Mesenchymal stem cell (in vitro differentiated cells and primary cell): ENCODE measurements at regions not wholly inside any gene's neighbourhood (a gene's known extent, or its start where the extent isn't known, plus 50 kb on each side); places are given as distances from the start of the nearest gene placed in this dataset.

ENCODE experiments used
- DNase-seq: peaks from one replicate; pipeline ENCODE4 v3.0.0-alpha.2; 2013
- H2AFZ ChIP-seq: one replicate; pipeline ENCODE4 v1.6.1; 2013; ENCODE audit warnings: low read depth, mild to moderate bottlenecking, control low read depth, inconsistent platforms, low read length, moderate library complexity
- H2AK5ac ChIP-seq: 2 replicates; pipeline ENCODE4 v1.6.1; 2013; ENCODE audit warnings: low read length, moderate library complexity, mild to moderate bottlenecking, inconsistent platforms; ENCODE audit not compliant: severe bottlenecking
- H2BK120ac ChIP-seq: one replicate; pipeline ENCODE4 v1.6.1; 2013; ENCODE audit warnings: low read depth, mild to moderate bottlenecking, inconsistent platforms, low read length, moderate library complexity
- H2BK12ac ChIP-seq, 2 experiments: one replicate each; pipeline ENCODE4 v1.6.1; 2013; ENCODE audit warnings: inconsistent platforms in 2 of 2, low read length in 2 of 2, mild to moderate bottlenecking in 2 of 2, moderate library complexity in 2 of 2, control low read depth in 1 of 2
- H2BK15ac ChIP-seq: one replicate; pipeline ENCODE4 v1.6.1; 2013; ENCODE audit warnings: mild to moderate bottlenecking, low read depth, inconsistent platforms; ENCODE audit not compliant: poor library complexity, severe bottlenecking
- H2BK5ac ChIP-seq: 2 replicates; pipeline ENCODE4 v1.6.1; 2013; ENCODE audit warnings: low read depth, mild to moderate bottlenecking, low read length, control low read depth, inconsistent platforms; ENCODE audit not compliant: poor library complexity, severe bottlenecking
- H3K14ac ChIP-seq, 2 experiments: one replicate each; pipeline ENCODE4 v1.6.1; 2013; ENCODE audit warnings: inconsistent platforms in 2 of 2, low read length in 2 of 2, control low read depth in 1 of 2, mild to moderate bottlenecking in 1 of 2, moderate library complexity in 1 of 2
- H3K18ac ChIP-seq, 2 experiments: one replicate each; pipeline ENCODE4 v1.6.1; 2013; ENCODE audit warnings: inconsistent platforms in 2 of 2, low read length in 2 of 2, control low read depth in 1 of 2, low read depth in 1 of 2, mild to moderate bottlenecking in 1 of 2
- H3K23ac ChIP-seq, 2 experiments: one replicate each; pipeline ENCODE4 v1.6.1; 2013; ENCODE audit warnings: inconsistent platforms in 2 of 2, low read length in 2 of 2, mild to moderate bottlenecking in 2 of 2, moderate library complexity in 2 of 2, control low read depth in 1 of 2
- H3K27ac ChIP-seq: 2 replicates; pipeline ENCODE4 v1.5.1; 2013; ENCODE audit warnings: mild to moderate bottlenecking, moderate library complexity, low read length, control low read depth, inconsistent platforms; ENCODE audit not compliant: poor library complexity, severe bottlenecking
- H3K27me3 ChIP-seq, 2 experiments: 2 replicates each; pipeline versions ENCODE4 v1.6.1 to v1.7.0; 2013; ENCODE audit warnings: low read length in 2 of 2, mild to moderate bottlenecking in 2 of 2, moderate library complexity in 2 of 2, control low read depth in 1 of 2, inconsistent platforms in 1 of 2; ENCODE audit not compliant: control insufficient read depth in 1 of 2, insufficient read depth in 1 of 2
- H3K36me3 ChIP-seq, 2 experiments: 2 replicates each; pipeline versions ENCODE4 v1.6.1 to v1.7.0; 2013; ENCODE audit warnings: low read length in 2 of 2, control low read depth in 1 of 2, inconsistent platforms in 1 of 2, low read depth in 1 of 2, mild to moderate bottlenecking in 1 of 2; ENCODE audit not compliant: insufficient read depth in 2 of 2, control insufficient read depth in 1 of 2
- H3K4ac ChIP-seq, 2 experiments: one replicate each; pipeline ENCODE4 v1.6.1; 2013; ENCODE audit warnings: inconsistent platforms in 2 of 2, low read length in 2 of 2, mild to moderate bottlenecking in 2 of 2, moderate library complexity in 2 of 2, control low read depth in 1 of 2, low read depth in 1 of 2
- H3K4me1 ChIP-seq: 2 replicates; pipeline ENCODE4 v1.6.1; 2013; ENCODE audit warnings: low read depth, low read length, control low read depth; ENCODE audit not compliant: control insufficient read depth, insufficient read depth
- H3K4me2 ChIP-seq: 2 replicates; pipeline ENCODE4 v1.6.1; 2013; ENCODE audit warnings: low read length, mild to moderate bottlenecking, inconsistent platforms; ENCODE audit not compliant: poor library complexity, severe bottlenecking
- H3K4me3 ChIP-seq, 2 experiments: 2 replicates each; pipeline versions ENCODE4 v1.5.1 to v1.7.0; 2013; ENCODE audit warnings: low read length in 2 of 2, mild to moderate bottlenecking in 2 of 2, control low read depth in 1 of 2, low read depth in 1 of 2; ENCODE audit not compliant: insufficient read depth in 1 of 2
- H3K79me1 ChIP-seq: replicated peaks from 2 replicates; pipeline ENCODE4 v1.6.1; 2013; ENCODE audit warnings: mild to moderate bottlenecking, control low read depth, low read length, inconsistent platforms; ENCODE audit not compliant: poor library complexity, severe bottlenecking
- H3K9ac ChIP-seq: 2 replicates; pipeline ENCODE4 v1.7.0; 2013; ENCODE audit warnings: mild to moderate bottlenecking, low read length, moderate library complexity
- H3K9me3 ChIP-seq: 2 replicates; pipeline ENCODE4 v1.7.0; 2013; ENCODE audit warnings: mild to moderate bottlenecking, low read length; ENCODE audit not compliant: control insufficient read depth
- H4K8ac ChIP-seq: one replicate; pipeline ENCODE4 v1.6.1; 2013; ENCODE audit warnings: inconsistent platforms, mild to moderate bottlenecking, low read length, moderate library complexity
- H4K91ac ChIP-seq: one replicate; pipeline ENCODE4 v1.6.1; 2013; ENCODE audit warnings: mild to moderate bottlenecking, low read length, inconsistent platforms
- WGBS: methylation state at CpG from one replicate; pipeline ENCODE4 v1.1.7; 2013; ENCODE audit warnings: mixed read lengths; 5-methylcytosine and 5-hydroxymethylcytosine counted together

- Histone ChIP-seq H3K4ac (no peak overlapping the region), H2BK5ac (no peak overlapping the region), H3K18ac (no peak overlapping the region), H4K91ac (no peak overlapping the region), H4K8ac (no peak overlapping the region), H3K36me3 (no peaks in the 10 kb centered on the region), H3K4me3 (no peak overlapping the region), H3K14ac (no peak overlapping the region), H3K27ac (no peak overlapping the region), H3K23ac (no peak overlapping the region), H2AFZ (no peak overlapping the region), H2BK120ac (no peak overlapping the region), H3K27me3 (no peaks in the 10 kb centered on the region), H2BK15ac (no peak overlapping the region), H3K4me1 (no peaks in the 10 kb centered on the region), H2BK12ac (no peak overlapping the region), H3K4me2 (no peak overlapping the region), H3K9ac (no peak overlapping the region), H3K79me1 (no peaks in the 10 kb centered on the region), H2AK5ac (no peak overlapping the region), H3K9me3 (no peaks in the 10 kb centered on the region)
- WGBS = no CpG with 5 or more reads among the region's 1 CpG
- DNase-seq = no peak
Measured at GRCh38 chr2:82289446-82289845, 1984.9 kb upstream of the LRRTM1 start.

- Histone ChIP-seq H2BK5ac (no peak overlapping the region), H2AFZ (no peak overlapping the region), H3K4ac (no peak overlapping the region), H3K4me1 (no peaks in the 10 kb centered on the region), H3K23ac (no peak overlapping the region), H3K79me1 (no peaks in the 10 kb centered on the region), H3K4me2 (no peak overlapping the region), H3K9ac (no peak overlapping the region), H4K91ac (no peak overlapping the region), H2BK120ac (no peak overlapping the region), H2BK12ac (no peak overlapping the region), H3K36me3 (no peaks in the 10 kb centered on the region), H3K9me3 (no peaks in the 10 kb centered on the region), H3K14ac (no peak overlapping the region), H4K8ac (no peak overlapping the region), H3K27me3 (no peaks in the 10 kb centered on the region), H2AK5ac (no peak overlapping the region), H2BK15ac (no peak overlapping the region), H3K18ac (no peak overlapping the region), H3K4me3 (no peak overlapping the region), H3K27ac (no peak overlapping the region)
- WGBS = 60% methylated on average over 1 of the region's 2 CpGs
- no peak for DNase-seq
Measured at GRCh38 chr2:82283075-82283474, 1978.5 kb upstream of the LRRTM1 start.

GRCh38 chr2:82282111-82282882, 1977.7 kb upstream of the LRRTM1 start:
- 52% methylated on average over 16 of the region's 16 CpGs for WGBS
- H3K14ac ChIP-seq = no peak overlapping the region
- H3K4ac ChIP-seq = no peak overlapping the region

GRCh38 chr2:82279367-82279766, 1974.8 kb upstream of the LRRTM1 start:
- 39% methylated on average over 1 of the region's 1 CpG for WGBS
- H3K9ac ChIP-seq = no peak overlapping the region
- no peak overlapping the region for H3K4ac ChIP-seq
- H2BK5ac ChIP-seq = no peak overlapping the region
- H2AFZ ChIP-seq = no peak overlapping the region
- H3K27ac ChIP-seq = no peak overlapping the region
- DNase-seq = no peak
- no peak overlapping the region for H2BK15ac ChIP-seq
- no peak overlapping the region for H4K8ac ChIP-seq
- no peak overlapping the region for H3K23ac ChIP-seq
- H3K18ac ChIP-seq = no peak overlapping the region
- no peak overlapping the region for H2BK12ac ChIP-seq
- H2BK120ac ChIP-seq = no peak overlapping the region
- no peaks in the 10 kb centered on the region for H3K4me1 ChIP-seq
- H3K14ac ChIP-seq = no peak overlapping the region
- no peak overlapping the region for H3K4me2 ChIP-seq
- no peak overlapping the region for H3K4me3 ChIP-seq
- no peaks in the 10 kb centered on the region for H3K79me1 ChIP-seq
- no peaks in the 10 kb centered on the region for H3K36me3 ChIP-seq
- no peaks in the 10 kb centered on the region for H3K27me3 ChIP-seq
- H3K9me3 ChIP-seq = peaks cover 3% of the 10 kb centered on the region
- H4K91ac ChIP-seq = no peak overlapping the region
- H2AK5ac ChIP-seq = no peak overlapping the region

More at GRCh38 chr2:82282111-82282882, 1977.7 kb upstream of the LRRTM1 start:
- Histone ChIP-seq H3K4me3 (no peak overlapping the region), H3K18ac (no peak overlapping the region), H2AFZ (no peak overlapping the region), H2AK5ac (no peak overlapping the region), H2BK5ac (no peak overlapping the region), H3K27ac (no peak overlapping the region), H2BK12ac (no peak overlapping the region), H2BK15ac (no peak overlapping the region), H3K79me1 (no peaks in the 10 kb centered on the region), H3K4me1 (no peaks in the 10 kb centered on the region), H3K36me3 (no peaks in the 10 kb centered on the region), H3K9ac (no peak overlapping the region), H3K27me3 (no peaks in the 10 kb centered on the region), H4K91ac (no peak overlapping the region), H3K9me3 (peaks cover 3% of the 10 kb centered on the region), H3K4me2 (no peak overlapping the region), H3K23ac (no peak overlapping the region), H2BK120ac (no peak overlapping the region), H4K8ac (no peak overlapping the region)
- no peak for DNase-seq
